ENCODE measurements at regions not wholly inside any gene's neighbourhood (a gene's known extent, or its start where the extent isn't known, plus 50 kb on each side); places are given as distances from the start of the nearest gene placed in this dataset.

DNA sequence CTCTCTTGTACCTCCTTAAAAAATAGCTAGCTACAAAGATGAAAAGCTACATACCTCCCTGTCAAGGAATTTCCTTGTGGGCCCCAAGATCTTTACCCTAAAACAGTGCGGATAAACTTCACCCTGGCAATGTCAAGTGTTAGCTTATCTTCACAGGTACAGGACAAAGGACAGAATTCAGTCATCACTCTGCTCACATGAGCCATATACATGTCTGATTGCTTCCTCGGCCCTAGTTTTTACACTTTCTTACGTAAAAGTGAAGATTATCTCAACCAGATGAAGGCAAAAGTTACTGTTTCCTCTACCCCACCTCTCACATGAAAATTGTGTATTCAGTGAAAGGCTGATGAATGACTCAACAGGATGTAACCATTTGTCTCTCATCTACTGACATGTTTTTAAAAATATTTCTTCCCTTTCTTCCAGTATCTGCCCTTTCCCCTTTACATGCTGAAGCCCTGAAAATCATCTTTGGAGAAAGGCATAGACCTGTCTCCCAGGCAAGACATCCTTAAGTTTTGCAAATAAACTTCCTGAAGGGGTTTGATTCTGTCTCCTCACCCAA is 890.1 kb downstream of the GALC start:
- no peak for DNase-seq (ENCODE audit: low read depth)

GRCh38 chr14:87097015-87097414 is 896.0 kb downstream of the GALC start:
- DNase-seq (ENCODE audit: low read depth) = no peak

DNA sequence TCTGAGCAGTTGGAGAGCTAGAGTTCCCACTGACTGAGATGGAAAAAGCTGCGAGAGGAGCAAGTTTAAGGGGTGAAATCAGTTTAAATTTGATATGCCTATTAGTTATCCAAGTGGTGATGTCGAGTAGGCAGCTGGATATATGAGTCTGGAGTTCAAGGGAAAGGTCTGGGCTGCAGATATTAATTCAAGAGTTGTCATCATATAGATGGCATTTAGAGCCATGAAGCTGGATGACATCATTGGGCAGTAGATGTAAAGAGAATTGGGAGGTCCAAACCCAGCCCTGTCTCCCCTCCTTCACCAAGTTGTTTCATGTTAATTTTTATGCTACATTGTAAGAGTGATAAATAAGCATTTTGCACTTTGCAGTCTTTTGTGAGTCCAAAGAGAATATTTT is 898.1 kb downstream of the GALC start:
- DNase-seq (ENCODE audit: low read depth) = no peak

DNA sequence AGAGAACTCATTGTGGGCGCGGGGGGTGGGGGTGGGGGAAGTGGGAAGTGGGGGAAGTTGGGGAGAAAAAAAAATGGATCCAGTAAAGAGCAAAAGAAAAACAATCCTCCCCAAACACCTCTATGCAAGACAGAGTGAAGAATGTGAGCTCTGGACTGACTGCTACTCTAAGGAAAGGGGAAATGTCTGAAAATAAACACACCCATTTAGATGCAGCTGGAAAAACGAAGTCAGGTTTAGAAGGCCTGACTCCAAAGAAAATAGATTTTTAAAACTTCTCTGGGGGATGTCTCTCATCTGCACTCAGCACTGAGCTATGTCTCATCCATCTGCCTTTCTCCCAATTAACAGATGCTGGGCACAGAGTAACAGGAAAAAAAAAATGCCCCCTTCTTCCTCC is 904.4 kb downstream of the GALC start:
- no peak for DNase-seq (ENCODE audit: low read depth)

DNA sequence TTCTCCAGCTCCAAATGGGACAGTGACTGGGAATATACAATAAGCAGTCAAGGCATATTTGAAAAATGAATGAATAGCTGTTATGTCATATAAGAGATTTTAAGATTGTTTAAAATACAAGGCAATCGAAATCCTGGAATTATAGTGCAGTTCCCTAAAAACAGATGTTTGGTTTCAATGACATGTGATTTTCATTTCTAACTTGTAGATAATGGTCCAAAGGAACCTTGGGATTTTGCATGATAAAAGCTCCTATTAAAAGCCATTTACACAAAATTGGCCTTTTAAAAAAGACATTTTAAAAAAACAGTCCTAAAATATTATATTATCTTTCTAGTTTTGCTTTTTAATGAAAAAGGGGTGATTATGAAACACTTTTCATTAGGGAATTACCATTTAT is 905.1 kb downstream of the GALC start:
- DNase-seq (ENCODE audit: low read depth) = no peak

- no peak for DNase-seq (ENCODE audit: low read depth)
These were observed 908.1 kb downstream of the GALC start for GRCh38 chr14:87084908-87085307.

GRCh38 chr14:87082917-87083316 is 910.1 kb downstream of the GALC start:
- no peak for DNase-seq (ENCODE audit: low read depth)

DNA sequence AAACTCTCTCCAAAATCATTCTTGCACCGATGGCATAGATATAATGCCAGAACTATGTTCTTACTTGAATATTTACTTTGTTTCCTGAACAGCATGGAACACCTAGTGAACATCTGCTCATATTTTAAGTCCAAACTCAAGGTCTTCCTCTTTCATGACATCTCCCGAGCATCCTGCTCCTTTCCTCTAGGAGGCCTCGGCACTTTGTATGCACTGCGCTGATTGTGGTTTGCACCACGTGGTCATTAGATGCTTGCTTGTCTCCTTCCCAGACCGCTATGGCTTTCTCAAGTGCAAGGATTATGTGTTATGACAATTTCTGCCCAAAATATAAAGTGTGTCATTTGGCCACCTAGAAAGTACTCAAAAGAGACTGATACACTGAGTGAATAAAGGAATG is 912.0 kb downstream of the GALC start:
- no peak for DNase-seq (ENCODE audit: low read depth)

DNA sequence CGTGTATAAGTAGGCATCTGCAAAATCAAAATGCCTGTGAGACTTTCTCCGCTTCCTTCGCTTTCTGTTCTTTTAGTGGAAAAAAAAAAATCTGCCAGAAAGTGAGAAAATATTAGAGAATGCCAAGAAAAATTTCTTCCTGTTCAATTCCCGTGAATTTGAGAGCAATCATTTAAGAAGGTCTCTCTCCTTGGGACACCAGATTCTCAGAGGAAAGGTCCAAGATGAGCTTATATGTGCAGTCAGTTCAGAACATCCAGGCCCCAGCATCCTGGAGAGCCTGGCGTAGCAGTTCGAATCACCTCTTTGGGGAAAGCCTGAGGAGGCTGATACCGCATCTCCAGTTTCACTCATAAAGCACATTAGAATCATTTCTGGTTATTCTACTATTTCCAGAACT is 912.8 kb downstream of the GALC start:
- DNase-seq (ENCODE audit: low read depth) = no peak

GRCh38 chr14:87079416-87079815 is 913.6 kb downstream of the GALC start:
- no peak for DNase-seq (ENCODE audit: low read depth)

DNA sequence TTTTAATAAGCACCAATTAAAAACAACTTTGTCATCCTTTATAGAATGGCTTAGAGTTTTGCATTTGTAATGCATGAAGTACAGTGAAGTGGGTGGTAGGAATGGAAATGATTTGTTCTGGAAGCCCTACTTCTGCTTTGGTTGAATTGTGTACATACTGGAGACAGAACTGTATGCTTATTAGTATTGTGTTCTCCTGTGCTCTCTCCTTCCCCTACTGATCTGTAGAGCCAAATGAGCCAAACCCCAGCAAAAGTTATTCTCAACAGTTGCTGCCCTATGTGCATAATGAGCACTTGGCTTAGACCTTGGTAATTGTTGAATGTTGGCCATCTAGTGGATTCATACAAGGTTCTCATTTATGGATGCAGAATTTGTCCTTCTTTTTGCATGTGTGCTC is 916.1 kb downstream of the GALC start:
- no peak for DNase-seq (ENCODE audit: low read depth)

DNA sequence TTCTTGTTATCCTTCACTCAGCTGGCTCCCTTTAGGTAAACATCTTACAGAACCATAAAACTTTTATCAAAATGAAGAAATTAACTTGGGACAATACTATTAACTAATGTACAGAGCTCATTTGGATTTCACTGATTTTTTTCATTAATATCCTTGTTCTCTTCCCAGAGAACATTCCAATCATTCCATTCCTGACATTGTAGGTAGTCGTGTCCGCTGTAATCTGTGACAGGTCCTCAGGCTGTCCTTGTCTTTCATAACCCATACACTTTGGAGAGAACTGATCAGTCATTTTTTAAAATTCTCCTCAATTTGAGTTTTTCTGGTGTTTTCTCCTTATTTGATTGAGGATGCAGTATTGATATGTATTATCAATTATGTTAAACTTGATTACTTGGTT is 916.8 kb downstream of the GALC start:
- no peak for DNase-seq (ENCODE audit: low read depth)

DNA sequence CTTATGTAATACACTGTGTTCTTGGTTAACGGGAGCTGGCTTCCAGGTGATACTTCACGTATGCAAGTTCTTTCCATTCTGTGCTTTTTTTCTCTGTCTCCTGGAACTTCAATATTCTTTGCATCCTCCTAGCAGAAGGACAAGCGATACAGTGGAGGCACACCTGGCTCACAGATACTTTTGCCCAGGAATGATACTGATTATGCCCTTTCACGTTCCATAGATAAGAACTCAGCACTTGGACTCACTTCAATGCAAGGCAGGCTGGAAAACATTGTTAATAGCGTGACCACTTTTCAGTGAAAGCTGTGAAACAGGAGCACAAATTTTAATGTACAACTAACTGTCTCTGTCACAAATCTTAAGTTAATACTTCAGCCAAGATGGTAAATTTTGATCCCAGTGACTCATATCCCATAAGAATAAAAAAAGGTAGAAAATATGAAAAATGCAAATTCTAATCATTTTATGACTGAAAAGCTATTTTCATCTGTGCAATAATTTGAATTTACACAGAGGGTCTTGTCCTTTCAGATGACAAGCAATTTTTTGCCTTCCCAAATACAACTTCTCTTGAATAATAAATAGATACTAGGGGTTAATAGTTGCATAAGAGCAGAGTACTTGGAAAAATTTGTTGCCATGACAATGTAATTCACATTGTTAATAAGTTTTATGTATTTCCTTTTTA is 919.0 kb downstream of the GALC start:
- no peak for DNase-seq (ENCODE audit: low read depth)

- no peak for DNase-seq (ENCODE audit: low read depth)
These were observed 925.4 kb downstream of the GALC start for GRCh38 chr14:87067591-87067990.

GRCh38 chr14:87067061-87067460 is 925.9 kb downstream of the GALC start:
- DNase-seq (ENCODE audit: low read depth) = no peak

- no peak for DNase-seq (ENCODE audit: low read depth)
These were observed 926.7 kb downstream of the GALC start for GRCh38 chr14:87066221-87066817.

DNA sequence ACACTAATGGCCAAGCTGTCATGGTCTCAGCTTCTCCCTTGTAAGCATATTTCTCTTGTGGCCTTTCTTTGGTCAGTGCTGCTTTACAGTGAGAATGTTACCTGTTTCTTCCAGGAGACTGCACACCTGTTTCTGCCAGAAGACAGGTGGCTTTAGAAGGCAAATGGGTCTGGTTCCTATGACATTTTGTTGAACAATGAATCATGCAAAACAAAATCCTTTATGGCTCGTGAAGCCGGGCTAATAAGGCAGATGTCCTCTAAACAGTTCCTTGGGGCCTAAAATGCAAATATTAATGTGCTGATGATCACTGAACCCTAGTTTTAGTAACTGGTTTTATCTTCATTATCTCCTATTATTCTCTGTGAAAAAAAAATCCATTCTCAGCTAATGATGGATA is 927.6 kb downstream of the GALC start:
- no peak for DNase-seq (ENCODE audit: low read depth)

GRCh38 chr14:87063181-87063580 is 929.8 kb downstream of the GALC start:
- no peak for DNase-seq (ENCODE audit: low read depth)

GRCh38 chr14:87060405-87060804 is 932.6 kb downstream of the GALC start:
- DNase-seq (ENCODE audit: low read depth) = no peak

DNA sequence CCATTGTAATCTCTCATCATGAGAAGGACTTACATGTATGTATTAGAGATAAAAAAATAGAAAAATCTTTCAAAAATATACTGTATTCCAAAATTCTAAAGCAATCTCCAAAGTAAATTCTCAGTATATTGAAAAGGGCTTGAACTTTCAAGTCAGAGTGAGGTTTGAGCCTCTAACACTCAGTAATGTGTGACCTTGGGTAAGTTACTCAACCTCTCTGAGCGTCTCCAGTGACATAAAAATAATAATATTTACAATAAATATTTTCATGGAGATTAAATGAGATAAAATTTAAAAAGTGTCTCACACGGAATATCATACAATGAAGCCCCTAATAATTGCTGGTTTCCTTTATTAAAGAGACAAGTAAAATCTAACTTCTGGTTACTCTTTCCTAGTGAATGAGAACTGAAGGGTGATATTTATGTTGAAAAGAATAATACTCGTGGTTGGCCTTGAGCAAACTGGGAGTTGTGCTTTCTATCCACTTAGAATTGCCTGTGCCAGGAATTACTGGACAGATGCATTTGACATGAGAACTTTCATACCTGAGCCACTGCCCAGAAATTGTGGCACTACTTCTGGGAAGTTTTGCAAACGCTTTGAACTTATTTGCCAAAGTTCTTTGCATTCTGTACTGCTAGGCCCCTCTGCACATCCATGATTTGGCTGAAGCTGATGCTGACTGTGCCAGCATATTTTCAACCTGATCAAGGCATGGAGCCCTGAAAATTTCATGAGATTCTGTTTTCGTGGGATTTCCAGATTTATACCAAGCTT is 933.7 kb downstream of the GALC start:
- no peak for DNase-seq (ENCODE audit: low read depth)

DNA sequence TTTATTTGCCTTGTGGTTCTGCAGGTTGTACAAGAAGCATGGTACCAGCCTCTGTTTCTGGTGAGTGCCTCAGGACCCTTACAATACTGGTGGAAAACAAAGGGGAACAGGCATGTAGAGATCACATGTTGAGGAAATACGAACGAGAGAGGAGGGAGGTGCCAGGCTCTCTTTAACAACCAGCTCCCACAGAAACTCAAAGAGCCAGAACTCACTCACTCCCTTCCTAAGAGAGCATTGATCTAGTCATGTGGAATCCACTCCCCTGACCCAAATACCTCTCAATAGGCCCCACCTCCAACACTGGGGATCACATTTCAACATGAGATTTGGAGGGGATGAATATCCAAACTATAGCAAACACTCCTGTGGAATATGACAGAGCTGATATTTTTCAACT is 938.0 kb downstream of the GALC start:
- DNase-seq (ENCODE audit: low read depth) = no peak

DNA sequence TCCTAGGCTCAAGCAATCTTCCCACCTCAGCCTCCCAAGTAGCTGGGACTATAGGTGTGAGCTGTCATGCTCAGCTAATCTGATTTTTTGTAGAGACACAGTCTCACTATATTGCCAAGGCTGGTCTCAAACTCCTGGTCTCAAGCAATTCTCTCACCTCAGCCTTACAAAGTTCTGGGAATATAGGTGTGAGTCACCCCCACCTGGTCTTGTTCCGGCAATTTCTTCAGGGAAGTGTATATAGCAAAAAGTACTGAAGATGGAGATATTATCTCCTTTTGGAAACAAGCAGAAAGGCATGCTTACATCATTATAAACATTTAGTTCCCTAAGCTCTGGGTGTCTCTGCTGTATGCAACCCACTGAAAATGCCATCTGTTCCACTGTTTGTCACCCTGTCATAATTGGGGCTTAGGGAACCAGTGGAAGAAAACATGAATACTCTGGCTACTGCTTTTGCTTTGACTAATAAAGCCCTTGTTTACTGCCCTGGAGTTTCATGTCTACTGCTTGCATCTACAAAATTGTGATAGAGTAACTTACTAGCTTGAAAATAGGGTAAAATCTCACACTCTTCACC is 940.2 kb downstream of the GALC start:
- DNase-seq (ENCODE audit: low read depth) = no peak

- DNase-seq (ENCODE audit: low read depth) = no peak
These were observed 942.6 kb downstream of the GALC start for GRCh38 chr14:87050421-87050820.

Measured in non-pigmented ciliary epithelial cell (primary cell).